RCC 7860 (cell line): ENCODE measurements at regions not wholly inside any gene's neighbourhood (a gene's known extent, or its start where the extent isn't known, plus 50 kb on each side); places are given as distances from the start of the nearest gene placed in this dataset.

Experiments
- DNase-seq: peaks from one replicate; pipeline ENCODE4 v3.0.0-alpha.2; 2015; ENCODE audit warnings: low spot score
- FAIRE-seq: peaks from 2 replicates; lab custom pipeline; 2012; peaks lifted over from hg19 to GRCh38; lab: Jason Lieb, UNC

- no peak for DNase-seq
- FAIRE-seq, result no peak
These were observed 208.2 kb upstream of the PRPS1L1 start for GRCh38 chr7:18235819-18236218.

- no peak for DNase-seq
- FAIRE-seq, result no peak
These were observed 211.6 kb upstream of the PRPS1L1 start for GRCh38 chr7:18239212-18239611.

- no peak for FAIRE-seq
These were observed 214.0 kb upstream of the PRPS1L1 start for GRCh38 chr7:18241543-18242231.

GRCh38 chr7:18243731-18244130, 216.1 kb upstream of the PRPS1L1 start:
- DNase-seq (no peak), FAIRE-seq (no peak)

More at GRCh38 chr7:18241543-18242231, 214.0 kb upstream of the PRPS1L1 start:
- no peak for DNase-seq

- FAIRE-seq, result no peak
- no peak for DNase-seq
These were observed 222.5 kb upstream of the PRPS1L1 start for GRCh38 chr7:18250133-18250532.

- DNase-seq, result no peak
- FAIRE-seq, result no peak
These were observed 230.1 kb upstream of the PRPS1L1 start for GRCh38 chr7:18257711-18258110.

- DNase-seq (no peak), FAIRE-seq (no peak)
These were observed 233.5 kb upstream of the HDAC9 start for GRCh38 chr7:18262058-18262457.

GRCh38 chr7:18265611-18266281, 229.8 kb upstream of the HDAC9 start:
- FAIRE-seq, result no peak
- DNase-seq, result no peak

- no peak for DNase-seq
- no peak for FAIRE-seq
These were observed 227.0 kb upstream of the HDAC9 start for GRCh38 chr7:18268571-18268970.

- no peak for DNase-seq
- no peak for FAIRE-seq
These were observed 219.2 kb upstream of the HDAC9 start for GRCh38 chr7:18276380-18276779.

GRCh38 chr7:18278316-18278715, 217.2 kb upstream of the HDAC9 start:
- FAIRE-seq (no peak), DNase-seq (no peak)

- FAIRE-seq, result no peak
- no peak for DNase-seq
These were observed 212.5 kb upstream of the HDAC9 start for GRCh38 chr7:18283045-18283444.

GRCh38 chr7:18287482-18287881, 208.1 kb upstream of the HDAC9 start:
- FAIRE-seq (no peak), DNase-seq (no peak)

GRCh38 chr7:18288322-18289037, 207.1 kb upstream of the HDAC9 start:
- DNase-seq (no peak), FAIRE-seq (no peak)

- DNase-seq, result no peak
- FAIRE-seq, result no peak
These were observed 205.8 kb upstream of the HDAC9 start for GRCh38 chr7:18289788-18290187.

- FAIRE-seq, result no peak
- DNase-seq, result no peak
These were observed 205.3 kb upstream of the HDAC9 start for GRCh38 chr7:18290223-18290622.

- DNase-seq, result no peak
- no peak for FAIRE-seq
These were observed 204.7 kb upstream of the HDAC9 start for GRCh38 chr7:18290865-18291264.

- no peak for FAIRE-seq
- DNase-seq, result no peak
These were observed 203.0 kb upstream of the HDAC9 start for GRCh38 chr7:18292584-18292983.

GRCh38 chr7:18293759-18294158, 201.8 kb upstream of the HDAC9 start:
- DNase-seq (no peak), FAIRE-seq (no peak)

GRCh38 chr7:18294411-18294810, 201.1 kb upstream of the HDAC9 start:
- DNase-seq, result no peak
- no peak for FAIRE-seq

GRCh38 chr7:18295781-18296423, 199.6 kb upstream of the HDAC9 start:
- DNase-seq (no peak), FAIRE-seq (no peak)
